GM10266 (cell line): ENCODE measurements at regions not wholly inside any gene's neighbourhood (a gene's known extent, or its start where the extent isn't known, plus 50 kb on each side); places are given as distances from the start of the nearest gene placed in this dataset.
"Not testable (repeated sequence)": the region's sequence is repeated elsewhere in the genome, so short reads cannot be mapped to it uniquely, and the experiment has no call there.

Experiments
- DNase-seq: peaks from one replicate; pipeline ENCODE4 v3.0.0; 2012; ENCODE audit errors: extremely low spot score
- TF ChIP-seq, protein P1 (sequence below): IDR thresholded peaks from 2 replicates; pipeline ENCODE4 v1.5.1; 2012; ENCODE audit warnings: mild to moderate bottlenecking, low read depth; ENCODE audit not compliant: control insufficient read depth, insufficient read depth; ENCODE audit errors: missing control alignments

- TF ChIP-seq, protein P1, sequence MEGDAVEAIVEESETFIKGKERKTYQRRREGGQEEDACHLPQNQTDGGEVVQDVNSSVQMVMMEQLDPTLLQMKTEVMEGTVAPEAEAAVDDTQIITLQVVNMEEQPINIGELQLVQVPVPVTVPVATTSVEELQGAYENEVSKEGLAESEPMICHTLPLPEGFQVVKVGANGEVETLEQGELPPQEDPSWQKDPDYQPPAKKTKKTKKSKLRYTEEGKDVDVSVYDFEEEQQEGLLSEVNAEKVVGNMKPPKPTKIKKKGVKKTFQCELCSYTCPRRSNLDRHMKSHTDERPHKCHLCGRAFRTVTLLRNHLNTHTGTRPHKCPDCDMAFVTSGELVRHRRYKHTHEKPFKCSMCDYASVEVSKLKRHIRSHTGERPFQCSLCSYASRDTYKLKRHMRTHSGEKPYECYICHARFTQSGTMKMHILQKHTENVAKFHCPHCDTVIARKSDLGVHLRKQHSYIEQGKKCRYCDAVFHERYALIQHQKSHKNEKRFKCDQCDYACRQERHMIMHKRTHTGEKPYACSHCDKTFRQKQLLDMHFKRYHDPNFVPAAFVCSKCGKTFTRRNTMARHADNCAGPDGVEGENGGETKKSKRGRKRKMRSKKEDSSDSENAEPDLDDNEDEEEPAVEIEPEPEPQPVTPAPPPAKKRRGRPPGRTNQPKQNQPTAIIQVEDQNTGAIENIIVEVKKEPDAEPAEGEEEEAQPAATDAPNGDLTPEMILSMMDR = no peak
- no peak for DNase-seq
These were observed 548.0 kb downstream of the CCSER2 start for GRCh38 chr10:84876116-84876999.

GRCh38 chr10:84879991-84880390, 551.6 kb downstream of the CCSER2 start:
- no peak for DNase-seq

GRCh38 chr10:84881696-84882095, 553.3 kb downstream of the CCSER2 start:
- not testable (repeated sequence) for DNase-seq

More at GRCh38 chr10:84879991-84880390, 551.6 kb downstream of the CCSER2 start:
- TF ChIP-seq, protein P1 = no peak

DNA sequence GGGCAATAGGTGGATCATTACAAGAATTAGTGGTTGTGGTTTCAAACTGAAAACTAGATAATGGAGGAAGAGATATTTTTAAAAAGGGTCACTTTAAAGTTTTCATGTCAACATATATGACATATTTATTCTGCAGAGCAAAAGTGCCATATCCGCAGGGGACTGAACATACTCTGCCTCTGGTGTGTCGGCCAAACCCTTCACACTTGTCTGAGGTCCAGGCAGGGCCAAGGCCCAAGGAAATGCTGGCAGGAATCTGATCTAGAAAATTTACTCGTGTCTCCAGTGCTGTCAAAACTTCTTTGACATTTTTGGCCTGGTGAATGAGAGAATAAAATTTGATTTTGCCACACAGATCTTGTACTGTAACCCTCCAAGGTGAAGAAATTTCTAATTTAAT, 562.3 kb downstream of the CCSER2 start:
- TF ChIP-seq, protein P1 = no peak
- DNase-seq = no peak

GRCh38 chr10:84891631-84892030, 563.2 kb downstream of the CCSER2 start:
- no peak for DNase-seq
- TF ChIP-seq, protein P1 = no peak

DNA sequence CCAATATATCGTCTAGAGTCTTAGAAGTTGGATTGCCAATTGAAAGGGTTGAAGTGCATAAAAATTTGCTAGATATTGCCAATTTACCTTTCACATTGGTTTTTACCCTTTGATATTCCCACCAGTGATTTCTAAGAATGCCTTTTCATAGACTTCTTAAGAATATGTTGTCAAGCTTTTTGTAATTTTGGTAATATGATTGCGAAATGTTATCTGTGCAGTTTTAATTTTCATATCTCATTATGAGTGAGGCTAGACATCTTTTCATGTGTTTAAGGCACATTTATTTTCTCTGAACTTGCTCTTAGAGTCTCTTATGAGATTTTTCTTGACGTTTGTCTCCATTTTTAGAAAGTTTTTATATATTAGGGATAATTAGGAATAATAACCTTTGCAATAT, 567.2 kb downstream of the CCSER2 start:
- DNase-seq = no peak
- TF ChIP-seq, protein P1 = no peak

GRCh38 chr10:84896909-84897308, 568.5 kb downstream of the CCSER2 start:
- TF ChIP-seq, protein P1 = no peak
- no peak for DNase-seq
